Stomach (tissue), 8 donors: ENCODE measurements at regions not wholly inside any gene's neighbourhood (a gene's known extent, or its start where the extent isn't known, plus 50 kb on each side); places are given as distances from the start of the nearest gene placed in this dataset.
"Not testable (repeated sequence)": the region's sequence is repeated elsewhere in the genome, so short reads cannot be mapped to it uniquely, and the experiment has no call there.

ENCODE experiments used
- DNase-seq, 2 donors: peaks; one replicate each; pipeline versions ENCODE4 v3.0.0 to v3.0.0-alpha.2; 2013 to 2019
- H3K27ac ChIP-seq, 5 donors: fragments of 200-600 bp in 4 of 5; sonication (generic) in 4 of 5; one replicate each; pipeline ENCODE4 v1.5.1; 2013 to 2019; ENCODE audit warnings: mild to moderate bottlenecking in 1 of 5, moderate library complexity in 1 of 5
- H3K27me3 ChIP-seq, 3 donors: fragments of 200-600 bp; sonication (generic); one replicate each; pipeline ENCODE4 v1.5.1; 2017 to 2019; ENCODE audit warnings: mixed run types in 1 of 3
- H3K36me3 ChIP-seq, 4 donors: fragments of 200-600 bp; sonication (generic); 1 replicate in 3 of 4; 2 replicates in 1 of 4; pipeline ENCODE4 v1.5.1; 2016 to 2019
- H3K4me1 ChIP-seq, 4 donors: fragments of 200-600 bp; sonication (generic); one replicate each; pipeline ENCODE4 v1.5.1; 2016 to 2019
- H3K4me3 ChIP-seq, 4 donors: fragments of 200-600 bp; sonication (generic) in 3 of 4; one replicate each; pipeline ENCODE4 v1.5.1; 2016 to 2019; ENCODE audit warnings: mild to moderate bottlenecking in 1 of 4
- H3K9me3 ChIP-seq, 4 donors: fragments of 200-600 bp; sonication (generic); one replicate each; pipeline ENCODE4 v1.5.1; 2016 to 2019
- CTCF ChIP-seq, 7 experiments: fragments of 450-650 bp in 4 of 7; fragments of 200-600 bp in 3 of 7; sonication (generic) in 3 of 7; IDR thresholded peaks; one replicate each; pipeline ENCODE4 v1.5.1; 2016 to 2019; ENCODE audit warnings: antibody characterized with exemption in 7 of 7, control low read depth in 2 of 7, mild to moderate bottlenecking in 1 of 7
- EP300 ChIP-seq: sonication (generic); formaldehyde crosslinking; IDR thresholded peaks from one replicate; pipeline ENCODE4 v1.6.1; 2017; ENCODE audit warnings: antibody characterized with exemption
- POLR2A ChIP-seq, 4 donors: fragments of 450-650 bp; IDR thresholded peaks; one replicate each; pipeline ENCODE4 v1.6.1; 2016; ENCODE audit warnings: antibody characterized with exemption in 4 of 4, control low read depth in 2 of 4, mild to moderate bottlenecking in 1 of 4, moderate library complexity in 1 of 4
- POLR2AphosphoS5 ChIP-seq, 3 donors: sonication (generic); formaldehyde crosslinking; IDR thresholded peaks; one replicate each; pipeline ENCODE4 v1.6.1; 2016; ENCODE audit warnings: antibody characterized with exemption in 3 of 3
- WGBS, 5 donors: extraction: QIAGEN DNeasy Blood & Tissue Kit in 3 of 5; methylation state at CpG; one replicate each; pipeline versions ENCODE4 v1.1.5 to v1.1.7; 2013 to 2018; 5-methylcytosine and 5-hydroxymethylcytosine counted together
- intact Hi-C: fragments of 100-400 bp; cut with DNase I; formaldehyde crosslinking; loops from one replicate; pipeline ENCODE4 v1.15.1; 2023; ENCODE audit warnings: low total_unique reads
- donor health status: healthy with polysubstance abuse.
- donor health status: Bipolar disorder and iron deficiency.
- donor health status: healthy.

GRCh38 chr7:120185940-120186682, 86.9 kb upstream of the KCND2 start:
- Histone ChIP-seq H3K27ac (no peak overlapping the region), H3K36me3 (no peaks in the 10 kb centered on the region), H3K27me3 (no peaks in the 10 kb centered on the region), H3K4me3 (no peak overlapping the region), H3K9me3 (no peaks in the 10 kb centered on the region), H3K4me1 (no peaks in the 10 kb centered on the region)
- DNase-seq = peak in 1 of 2 donors; percentile 39
- TF ChIP-seq POLR2AphosphoS5 (IDR thresholded peaks at IDR 0.05) (no peak), EP300 (no peak)
- intact Hi-C loops = no loop called here
- WGBS, 5 donors = 55 to 69% (median 63%) methylated on average over 3 of the region's 3 CpGs

GRCh38 chr7:120186688-120187087, 86.3 kb upstream of the KCND2 start:
- intact Hi-C loops = no loop called here
- Histone ChIP-seq H3K4me3 (no peak overlapping the region), H3K27ac (no peak overlapping the region), H3K4me1 (no peaks in the 10 kb centered on the region), H3K27me3 (no peaks in the 10 kb centered on the region), H3K9me3 (no peaks in the 10 kb centered on the region), H3K36me3 (no peaks in the 10 kb centered on the region)
- TF ChIP-seq EP300 (no peak), POLR2AphosphoS5 (IDR thresholded peaks at IDR 0.05) (no peak), POLR2A (IDR thresholded peaks at IDR 0.05) (no peak), CTCF (IDR thresholded peaks at IDR 0.05) (no peak)
- WGBS, 5 donors = 78 to 89% (median 81%) methylated on average over 4 of the region's 4 CpGs
- DNase-seq = peak in 1 of 2 donors; percentile 7

- TF ChIP-seq EP300 = no peak
- TF ChIP-seq POLR2A (IDR thresholded peaks at IDR 0.05) = no peak
- no peak for TF ChIP-seq CTCF (IDR thresholded peaks at IDR 0.05)
- TF ChIP-seq POLR2AphosphoS5 (IDR thresholded peaks at IDR 0.05) = no peak
- intact Hi-C loops = no loop called here
- DNase-seq = no peak
- Histone ChIP-seq H3K9me3 (no peaks in the 10 kb centered on the region), H3K27ac (no peak overlapping the region), H3K27me3 (no peaks in the 10 kb centered on the region), H3K4me3 (no peak overlapping the region), H3K4me1 (no peaks in the 10 kb centered on the region), H3K36me3 (no peaks in the 10 kb centered on the region)
These were observed 83.4 kb upstream of the KCND2 start for GRCh38 chr7:120189623-120190022.

- Histone ChIP-seq H3K4me1 (no peaks in the 10 kb centered on the region), H3K4me3 (no peak overlapping the region), H3K27ac (no peak overlapping the region), H3K9me3 (no peaks in the 10 kb centered on the region), H3K36me3 (no peaks in the 10 kb centered on the region), H3K27me3 (no peaks in the 10 kb centered on the region)
- intact Hi-C loops = no loop called here
- DNase-seq = no peak
- TF ChIP-seq POLR2AphosphoS5 (IDR thresholded peaks at IDR 0.05) (no peak), CTCF (IDR thresholded peaks at IDR 0.05) (no peak), EP300 (no peak), POLR2A (IDR thresholded peaks at IDR 0.05) (no peak)
These were observed 82.9 kb upstream of the KCND2 start for GRCh38 chr7:120190109-120190508.

GRCh38 chr7:120190566-120190965, 82.4 kb upstream of the KCND2 start:
- no peak overlapping the region for H3K4me3 ChIP-seq
- no peaks in the 10 kb centered on the region for H3K27me3 ChIP-seq
- no peak overlapping the region for H3K27ac ChIP-seq
- TF ChIP-seq POLR2A (IDR thresholded peaks at IDR 0.05) (no peak), EP300 (no peak)
- H3K9me3 ChIP-seq = no peaks in the 10 kb centered on the region
- intact Hi-C loops = no loop called here
- WGBS, 5 donors = 54 to 69% (median 59%) methylated on average over 1 of the region's 1 CpG
- H3K36me3 ChIP-seq = no peaks in the 10 kb centered on the region
- DNase-seq = no peak
- H3K4me1 ChIP-seq = no peaks in the 10 kb centered on the region

- DNase-seq, intact Hi-C loops, H3K27me3 ChIP-seq, H3K9me3 ChIP-seq, H3K4me3 ChIP-seq, H3K36me3 ChIP-seq, H3K4me1 ChIP-seq, H3K27ac ChIP-seq: not testable (repeated sequence)
- WGBS, 5 donors = 75 to 89% (median 79%) methylated on average over 1 of the region's 1 CpG
These were observed 81.6 kb upstream of the KCND2 start for GRCh38 chr7:120191423-120191822.
